NOMO-1 treated with DMSO at 0.1 percent for 48 hours (cell line): ENCODE measurements at regions not wholly inside any gene's neighbourhood (a gene's known extent, or its start where the extent isn't known, plus 50 kb on each side); places are given as distances from the start of the nearest gene placed in this dataset.
"Not testable (repeated sequence)": the region's sequence is repeated elsewhere in the genome, so short reads cannot be mapped to it uniquely, and the experiment has no call there.

Source experiments
- DNase-seq: peaks from one replicate; lab custom pipeline; 2025; ENCODE audit not compliant: unreplicated experiment; lab: John Stamatoyannopoulos, UW

DNA sequence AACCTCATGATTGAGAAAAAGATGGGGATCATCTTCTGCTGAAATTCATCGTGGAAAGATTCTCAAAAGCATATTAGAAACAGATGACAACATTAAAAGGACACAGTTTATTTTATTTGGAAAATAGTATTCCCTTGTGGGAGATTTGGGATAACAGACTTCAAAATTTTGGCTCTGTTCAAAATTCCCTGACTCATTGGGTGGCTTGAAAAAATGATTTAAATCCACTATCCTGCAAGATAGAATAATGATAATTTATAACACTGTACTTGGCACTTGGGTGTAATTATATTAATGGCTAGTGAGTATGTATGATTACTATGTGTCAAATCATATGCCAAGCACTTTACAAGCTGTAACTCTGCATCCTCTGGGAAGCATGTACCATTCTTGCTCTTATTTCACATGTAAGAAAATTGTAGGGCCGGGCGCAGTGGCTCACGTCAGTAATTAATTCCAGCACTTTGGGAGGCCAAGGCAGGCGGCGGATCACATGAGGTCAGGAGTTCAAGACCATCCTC, 128.8 kb downstream of the LMNTD1 start:
- no peak for DNase-seq

- DNase-seq: no peak
Observed at GRCh38 chr12:25423355-25424050, 129.6 kb downstream of the LMNTD1 start.

- DNase-seq: no peak
Observed at GRCh38 chr12:25422241-25422640, 130.8 kb downstream of the LMNTD1 start.

DNA sequence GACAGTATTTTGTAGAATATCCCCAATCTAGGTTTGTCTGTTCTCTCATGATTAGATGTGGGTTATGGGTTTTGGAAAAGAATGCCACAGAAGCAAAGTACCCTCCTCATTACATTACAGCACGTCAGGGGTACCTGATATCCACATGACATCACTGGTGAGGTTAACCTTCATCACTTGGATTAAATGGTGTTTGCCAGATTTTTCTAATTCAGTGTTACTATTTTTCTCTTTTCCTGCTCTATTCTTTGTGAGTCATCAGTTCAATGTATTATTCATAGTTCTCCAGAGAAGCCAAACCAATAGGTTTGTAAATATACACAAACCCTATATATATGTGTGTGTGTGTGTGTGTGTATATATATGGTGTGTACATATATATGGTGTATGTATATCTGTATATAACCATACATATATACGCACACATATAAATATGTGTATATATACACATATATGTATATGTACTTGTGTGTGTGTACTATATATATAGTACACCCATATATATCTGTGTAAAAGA, 131.4 kb downstream of the LMNTD1 start:
- no peak for DNase-seq

- DNase-seq: no peak
Observed at GRCh38 chr12:25420116-25420515, 133.0 kb downstream of the LMNTD1 start.

DNA sequence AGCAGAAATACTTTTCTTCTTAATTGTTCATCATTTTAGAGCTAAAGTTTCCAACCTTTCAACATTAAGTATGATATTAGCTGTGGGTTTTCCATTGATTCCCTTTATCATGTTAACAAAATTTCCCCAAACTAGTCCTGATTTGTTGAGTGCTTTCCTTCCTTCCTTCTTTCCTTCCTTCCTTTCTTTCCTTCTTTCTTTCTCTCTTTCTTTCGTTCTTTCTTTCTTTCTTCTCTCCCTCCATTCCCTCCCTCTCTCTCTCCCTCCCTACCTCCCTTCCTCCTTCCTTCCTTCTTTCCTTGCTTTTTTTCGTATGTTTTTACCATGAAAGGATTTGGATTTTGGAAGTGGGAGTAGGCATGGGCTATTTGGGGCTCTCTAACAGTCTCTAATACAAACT, 133.5 kb downstream of the LMNTD1 start:
- no peak for DNase-seq

DNA sequence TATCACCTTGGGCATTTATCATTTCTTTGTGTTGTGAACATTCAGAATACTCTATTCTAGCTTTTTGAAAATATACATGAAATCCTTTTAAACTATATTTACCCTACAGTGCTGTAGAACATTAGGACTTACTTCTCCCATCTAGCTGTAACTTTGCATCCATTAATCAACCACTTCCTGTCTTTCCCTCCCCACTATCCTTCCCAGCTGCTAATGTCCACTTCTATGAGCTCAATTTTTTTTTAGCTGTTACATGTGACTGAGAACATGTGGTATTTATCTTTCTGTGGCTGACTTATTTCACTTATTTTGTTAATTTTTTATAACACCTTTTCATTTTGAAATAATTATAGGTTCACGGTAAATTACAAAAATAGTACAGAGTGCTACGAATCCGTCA, 136.0 kb downstream of the LMNTD1 start:
- DNase-seq: no peak

DNA sequence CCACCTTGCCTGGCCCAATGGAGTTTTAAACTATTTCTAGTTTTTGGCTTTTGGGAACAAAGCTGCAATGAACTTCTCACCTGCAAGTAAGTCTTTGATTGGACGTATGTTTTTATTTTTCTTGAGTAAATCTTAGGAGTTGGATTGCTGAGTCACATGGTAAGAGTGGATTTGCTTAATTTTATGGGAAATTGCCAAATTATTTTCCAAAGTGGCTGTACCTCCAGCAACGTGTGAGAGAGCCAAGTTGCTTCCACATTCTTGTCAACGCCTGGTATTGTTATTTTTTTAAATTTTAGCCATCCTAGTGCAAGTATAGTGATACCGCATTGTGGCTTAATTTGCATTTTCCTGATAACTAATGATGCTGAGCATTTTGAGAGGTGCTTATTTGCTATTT, 136.6 kb downstream of the LMNTD1 start:
- no peak for DNase-seq

GRCh38 chr12:25415004-25415403, 138.1 kb downstream of the LMNTD1 start:
- DNase-seq: no peak

DNA sequence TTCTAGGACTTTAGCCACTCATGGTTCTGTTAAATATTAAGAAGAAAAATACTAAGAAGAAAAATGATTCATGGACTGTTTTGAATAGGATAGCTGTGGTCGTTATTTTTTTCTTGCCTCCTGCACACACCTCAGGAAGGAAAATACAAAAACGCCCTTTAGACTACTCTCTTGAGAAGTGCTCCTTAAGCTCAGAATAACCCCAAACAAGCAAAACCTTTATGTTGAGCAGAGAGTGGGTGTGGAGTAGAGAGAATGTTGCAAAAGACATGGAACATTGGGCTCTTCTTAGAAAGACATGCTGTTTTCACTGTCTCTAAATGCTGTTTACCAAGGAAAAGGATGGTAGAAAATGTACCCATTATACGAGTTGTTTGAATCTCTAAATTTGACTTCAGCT, 140.3 kb downstream of the LMNTD1 start:
- DNase-seq: no peak

- no peak for DNase-seq
Observed at GRCh38 chr12:25404955-25405354, 148.1 kb downstream of the LMNTD1 start.

DNA sequence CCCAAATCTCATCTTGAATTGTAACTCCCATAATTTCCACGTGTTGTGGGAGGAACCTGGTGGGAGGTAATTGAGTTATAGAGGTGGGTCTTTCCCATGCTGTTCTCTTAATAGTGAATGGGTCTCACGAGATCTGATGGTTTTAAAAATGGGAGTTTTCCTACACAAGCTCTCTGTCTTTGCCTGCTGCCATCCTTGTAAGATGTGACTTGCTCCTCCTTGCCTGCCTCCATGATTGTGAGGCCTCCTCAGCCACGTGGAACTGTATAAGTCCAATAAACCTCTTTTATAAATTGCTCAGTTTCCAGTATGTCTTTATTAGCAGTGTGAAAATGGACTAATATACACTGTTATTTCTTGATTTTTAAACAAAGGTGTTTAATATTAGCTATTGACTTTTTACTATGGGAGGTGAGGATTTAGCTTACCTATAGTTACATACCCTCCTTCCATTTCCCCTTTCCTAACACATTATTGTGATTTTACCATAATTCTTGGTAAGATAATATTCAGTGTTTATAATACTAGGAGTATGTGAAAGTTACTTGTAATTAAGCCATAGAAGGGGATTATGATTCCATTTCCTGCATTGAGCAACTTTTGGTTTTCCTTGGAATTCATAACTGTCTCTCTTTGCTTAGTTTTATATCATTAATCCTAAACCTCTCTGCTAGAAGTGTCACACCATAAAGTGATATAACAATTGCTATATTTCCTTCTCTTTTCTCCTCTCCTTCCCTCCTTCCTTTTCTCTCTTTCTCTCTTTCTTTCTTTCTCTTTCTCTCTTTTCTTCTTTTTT, 151.0 kb upstream of the KRAS start:
- DNase-seq: no peak

GRCh38 chr12:25397001-25397400, 146.3 kb upstream of the KRAS start:
- no peak for DNase-seq

DNA sequence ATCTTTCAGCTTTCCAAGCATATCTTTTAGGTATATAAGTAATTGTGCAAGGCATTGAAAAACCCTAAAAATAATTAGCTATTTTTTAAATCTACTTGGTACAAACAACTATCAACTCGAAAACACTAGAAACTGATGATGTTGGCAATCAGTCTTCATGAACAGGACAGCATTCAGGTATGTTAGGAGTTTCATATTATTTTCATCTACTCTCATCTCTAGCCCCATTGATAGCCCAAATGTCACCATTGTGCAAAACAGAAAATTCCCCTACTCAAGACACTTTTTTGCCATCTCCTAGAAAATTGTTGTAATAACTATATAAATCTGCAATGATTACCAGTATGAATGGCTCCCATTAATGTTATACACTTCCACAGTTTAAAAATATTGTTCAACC, 144.5 kb upstream of the KRAS start:
- no peak for DNase-seq

DNA sequence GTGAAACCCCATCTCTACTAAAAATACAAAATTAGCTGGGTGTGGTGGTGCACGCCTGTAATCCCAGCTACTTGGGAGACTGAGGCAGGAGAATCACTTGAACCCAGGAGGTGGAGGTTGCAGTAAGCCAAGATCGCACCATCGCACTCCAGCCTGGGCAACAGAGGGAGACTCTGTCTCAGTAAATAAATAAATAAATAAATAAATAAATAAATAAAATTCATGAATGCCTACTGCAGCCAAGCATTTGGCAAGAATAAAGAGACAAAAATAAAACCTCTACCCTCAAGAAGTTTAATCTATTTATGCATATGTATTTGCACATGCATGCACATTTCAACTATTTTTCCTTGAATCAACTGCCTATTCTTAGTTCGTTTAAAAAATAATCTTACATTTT, 144.0 kb upstream of the KRAS start:
- not testable (repeated sequence) for DNase-seq

GRCh38 chr12:25394025-25394424, 143.3 kb upstream of the KRAS start:
- no peak for DNase-seq

- not testable (repeated sequence) for DNase-seq
Observed at GRCh38 chr12:25391346-25391745, 140.6 kb upstream of the KRAS start.

DNA sequence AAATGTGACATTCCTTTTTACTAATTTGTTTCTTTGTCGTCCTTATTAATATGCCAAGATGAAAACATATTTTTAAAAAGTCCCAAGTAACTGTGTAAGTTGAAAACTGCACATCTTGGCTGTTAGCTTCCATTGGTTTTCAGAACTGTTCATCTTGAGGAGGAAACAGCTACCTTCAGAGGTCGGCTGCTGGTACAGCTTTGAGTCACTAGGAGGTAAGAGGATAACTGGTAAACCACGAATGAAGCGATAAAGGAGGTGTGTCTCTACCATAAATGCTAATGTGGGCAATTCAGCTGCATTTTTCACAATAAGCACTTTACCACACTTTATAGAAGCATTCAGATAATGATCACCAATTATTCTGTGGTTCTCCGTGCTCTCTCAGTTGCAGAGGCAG, 137.5 kb upstream of the KRAS start:
- DNase-seq: no peak

- no peak for DNase-seq
Observed at GRCh38 chr12:25387732-25388050, 137.0 kb upstream of the KRAS start.

GRCh38 chr12:25386831-25387731, 136.4 kb upstream of the KRAS start:
- peak; percentile 85 for DNase-seq

GRCh38 chr12:25384893-25385248, 134.1 kb upstream of the KRAS start:
- DNase-seq: no peak
